ENCODE measurements at regions not wholly inside any gene's neighbourhood (a gene's known extent, or its start where the extent isn't known, plus 50 kb on each side); places are given as distances from the start of the nearest gene placed in this dataset.
A peak's percentile ranks its signal among the peaks of the same experiment; 100 is the strongest.
"Not testable (repeated sequence)": the region's sequence is repeated elsewhere in the genome, so short reads cannot be mapped to it uniquely, and the experiment has no call there.

DNA sequence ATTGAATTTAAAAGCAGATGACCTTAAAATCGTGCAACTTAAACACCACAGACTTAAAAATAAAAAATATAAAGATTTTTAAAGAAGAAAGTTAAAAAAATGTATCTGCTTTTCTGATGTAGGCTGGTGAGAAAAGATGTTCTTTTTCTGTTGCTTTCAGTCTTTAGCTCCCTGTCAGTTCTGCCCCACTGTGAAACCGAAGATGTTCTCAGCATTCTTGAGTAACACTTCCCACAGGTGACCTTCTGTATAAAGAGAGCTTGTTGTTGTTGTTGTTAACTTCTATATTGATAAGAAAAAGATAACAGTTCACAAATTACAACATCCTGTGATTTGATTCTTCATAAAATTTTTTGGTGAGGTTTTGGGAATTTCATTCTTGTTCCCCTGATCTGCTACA, 377.9 kb upstream of the RGS6 start:
- no peak for ATAC-seq
- H3K4me1 ChIP-seq = peaks cover 17% of the 10 kb centered on the region
- no peak overlapping the region for H3K27ac ChIP-seq
- H3K4me3 ChIP-seq = no peak overlapping the region
- H3K27me3 ChIP-seq (ENCODE audit: low read depth) = no peaks in the 10 kb centered on the region
- no peaks in the 10 kb centered on the region for H3K36me3 ChIP-seq
- TF ChIP-seq, protein P1, sequence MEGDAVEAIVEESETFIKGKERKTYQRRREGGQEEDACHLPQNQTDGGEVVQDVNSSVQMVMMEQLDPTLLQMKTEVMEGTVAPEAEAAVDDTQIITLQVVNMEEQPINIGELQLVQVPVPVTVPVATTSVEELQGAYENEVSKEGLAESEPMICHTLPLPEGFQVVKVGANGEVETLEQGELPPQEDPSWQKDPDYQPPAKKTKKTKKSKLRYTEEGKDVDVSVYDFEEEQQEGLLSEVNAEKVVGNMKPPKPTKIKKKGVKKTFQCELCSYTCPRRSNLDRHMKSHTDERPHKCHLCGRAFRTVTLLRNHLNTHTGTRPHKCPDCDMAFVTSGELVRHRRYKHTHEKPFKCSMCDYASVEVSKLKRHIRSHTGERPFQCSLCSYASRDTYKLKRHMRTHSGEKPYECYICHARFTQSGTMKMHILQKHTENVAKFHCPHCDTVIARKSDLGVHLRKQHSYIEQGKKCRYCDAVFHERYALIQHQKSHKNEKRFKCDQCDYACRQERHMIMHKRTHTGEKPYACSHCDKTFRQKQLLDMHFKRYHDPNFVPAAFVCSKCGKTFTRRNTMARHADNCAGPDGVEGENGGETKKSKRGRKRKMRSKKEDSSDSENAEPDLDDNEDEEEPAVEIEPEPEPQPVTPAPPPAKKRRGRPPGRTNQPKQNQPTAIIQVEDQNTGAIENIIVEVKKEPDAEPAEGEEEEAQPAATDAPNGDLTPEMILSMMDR (IDR thresholded peaks at IDR 0.05) = no peak
- no peaks in the 10 kb centered on the region for H3K9me3 ChIP-seq
- DNase-seq = no peak
- intact Hi-C loops (cut with DNase I) = no loop called here

DNA sequence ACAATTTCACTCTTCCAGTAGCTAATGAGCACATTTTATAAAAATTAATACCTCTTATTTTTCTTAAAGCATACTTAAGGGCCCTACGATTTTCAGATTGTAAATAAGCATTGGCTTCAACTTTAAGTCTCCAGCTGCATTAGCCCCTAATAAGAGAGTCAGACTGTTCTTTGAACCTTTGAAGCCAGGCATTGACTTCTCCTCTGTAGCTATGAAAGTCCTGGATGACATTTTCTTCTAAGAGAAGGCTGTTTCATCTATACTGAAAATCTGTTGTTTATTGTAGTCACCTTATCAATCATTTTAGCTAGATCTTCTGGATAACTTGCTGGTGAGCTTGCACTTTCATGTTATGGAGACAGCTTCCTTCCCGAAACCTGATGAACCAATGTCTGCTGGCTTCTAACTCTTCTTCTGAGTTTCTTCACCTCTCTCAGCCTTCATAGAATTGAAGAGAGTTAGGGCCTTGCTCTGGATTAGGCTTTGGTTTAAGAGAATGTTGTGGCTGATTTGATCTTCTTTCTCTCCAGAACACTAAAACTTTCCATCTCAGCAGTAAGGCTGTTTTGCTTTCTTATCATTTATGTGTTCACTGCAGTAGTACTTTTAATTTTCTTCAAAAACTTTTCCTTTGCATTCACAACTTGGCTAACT, 377.1 kb upstream of the RGS6 start:
- intact Hi-C loops (cut with DNase I) = no loop called here
- DNase-seq (no peak), ATAC-seq (no peak)
- Histone ChIP-seq H3K27ac (peak overlapping the region; percentile 7), H3K9me3 (no peaks in the 10 kb centered on the region), H3K27me3 (ENCODE audit: low read depth) (no peaks in the 10 kb centered on the region), H3K4me3 (no peak overlapping the region), H3K36me3 (no peaks in the 10 kb centered on the region), H3K4me1 (peaks cover 17% of the 10 kb centered on the region)
- TF ChIP-seq, protein P1 (IDR thresholded peaks at IDR 0.05) = no peak

DNA sequence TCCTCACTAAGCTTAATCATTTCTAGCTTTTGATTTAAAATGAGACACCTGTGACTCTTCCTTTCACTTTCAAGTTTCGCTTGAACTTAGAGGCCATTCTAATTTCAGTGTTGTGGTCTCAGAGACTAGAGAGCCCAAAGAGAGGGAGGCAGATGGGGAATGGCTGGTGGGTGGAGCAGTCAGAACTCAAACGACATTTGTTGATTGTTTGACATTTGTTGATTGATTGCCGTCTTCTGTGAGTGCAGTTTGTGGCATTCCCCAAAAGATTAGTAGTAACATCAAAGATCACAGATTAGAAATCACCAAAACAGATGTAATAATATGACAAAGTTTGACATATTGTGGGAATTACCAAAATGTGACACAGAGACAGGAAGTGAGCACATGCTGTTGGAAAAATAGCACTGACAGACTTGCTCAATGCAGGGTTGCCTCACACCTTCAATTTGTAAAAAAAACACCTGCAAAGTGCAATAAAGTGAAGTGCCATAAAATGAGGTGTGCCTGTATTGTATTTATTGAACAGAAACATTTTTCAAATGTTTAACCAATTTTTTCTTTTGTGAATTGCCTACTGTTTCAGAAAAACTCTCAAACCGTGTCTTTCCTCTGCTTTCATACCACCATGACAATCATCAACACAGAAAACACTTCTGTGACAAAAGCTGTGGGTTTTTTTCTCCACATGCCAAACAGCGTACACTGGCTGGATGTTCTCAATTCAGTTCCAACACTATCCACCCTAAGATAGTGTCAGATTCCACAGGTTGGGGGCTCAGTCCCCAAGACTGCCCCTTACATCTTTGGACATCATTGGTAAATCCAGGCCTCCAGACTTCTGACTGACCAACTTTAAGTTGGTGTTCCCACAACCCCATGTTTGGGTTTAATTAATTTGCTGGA, 376.3 kb upstream of the RGS6 start:
- ATAC-seq = peak; percentile 47 to 69
- no peak for DNase-seq
- Histone ChIP-seq H3K36me3 (no peaks in the 10 kb centered on the region), H3K4me3 (no peak overlapping the region), H3K27ac (peak overlapping the region; percentile 7), H3K27me3 (ENCODE audit: low read depth) (no peaks in the 10 kb centered on the region), H3K4me1 (peaks cover 17% of the 10 kb centered on the region), H3K9me3 (no peaks in the 10 kb centered on the region)
- intact Hi-C loops (cut with DNase I) = no loop called here
- TF ChIP-seq, protein P1 (IDR thresholded peaks at IDR 0.05) = no peak

DNA sequence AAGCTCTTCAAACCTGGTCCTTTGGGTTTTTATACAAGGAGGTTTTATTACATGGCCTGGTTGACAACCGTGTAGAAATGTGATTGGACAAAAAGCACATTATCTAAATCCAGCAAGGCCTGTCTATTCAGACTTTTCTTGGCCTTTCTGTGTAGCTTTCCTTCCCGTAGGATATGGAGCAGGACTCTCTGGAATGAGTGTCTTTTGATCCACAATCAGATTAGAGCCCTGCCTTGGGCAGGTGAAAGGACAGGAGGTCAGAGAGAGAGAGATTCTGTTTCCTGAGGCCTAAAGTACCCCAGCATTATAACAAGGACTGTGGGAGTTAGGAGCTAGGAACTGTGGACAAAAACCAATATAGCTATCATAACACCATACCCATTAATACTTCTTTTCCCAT, 375.5 kb upstream of the RGS6 start:
- no peaks in the 10 kb centered on the region for H3K9me3 ChIP-seq
- DNase-seq (no peak), ATAC-seq (no peak)
- TF ChIP-seq, protein P1 (IDR thresholded peaks at IDR 0.05) = no peak
- H3K36me3 ChIP-seq = no peaks in the 10 kb centered on the region
- intact Hi-C loops (cut with DNase I) = no loop called here
- peaks cover 17% of the 10 kb centered on the region for H3K4me1 ChIP-seq
- H3K4me3 ChIP-seq = no peak overlapping the region
- no peak overlapping the region for H3K27ac ChIP-seq
- H3K27me3 ChIP-seq (ENCODE audit: low read depth) = no peaks in the 10 kb centered on the region

DNA sequence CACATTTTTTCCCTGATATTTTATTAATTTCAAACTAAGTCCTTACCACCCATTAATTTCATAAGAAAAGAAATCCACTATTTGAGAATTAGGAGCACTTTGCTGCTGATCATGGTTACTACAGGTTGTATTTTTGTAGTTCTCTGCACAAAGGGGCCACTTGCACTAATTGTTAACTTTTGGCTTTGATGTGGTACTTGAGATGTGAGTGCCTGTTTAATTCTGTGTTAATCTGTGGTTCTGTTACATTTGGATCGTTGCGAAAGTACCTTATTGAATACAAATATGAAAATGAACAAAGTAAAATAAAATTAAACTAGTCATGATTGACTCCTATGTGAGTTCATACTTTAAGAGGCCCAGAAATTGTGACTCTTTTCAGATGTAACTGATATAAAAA, 374.9 kb upstream of the RGS6 start:
- no peaks in the 10 kb centered on the region for H3K36me3 ChIP-seq
- no peak overlapping the region for H3K27ac ChIP-seq
- no peaks in the 10 kb centered on the region for H3K9me3 ChIP-seq
- H3K4me1 ChIP-seq = peaks cover 17% of the 10 kb centered on the region
- TF ChIP-seq, protein P1 (IDR thresholded peaks at IDR 0.05) = no peak
- intact Hi-C loops (cut with DNase I) = no loop called here
- H3K27me3 ChIP-seq (ENCODE audit: low read depth) = no peaks in the 10 kb centered on the region
- no peak for ATAC-seq
- H3K4me3 ChIP-seq = no peak overlapping the region
- DNase-seq = no peak

DNA sequence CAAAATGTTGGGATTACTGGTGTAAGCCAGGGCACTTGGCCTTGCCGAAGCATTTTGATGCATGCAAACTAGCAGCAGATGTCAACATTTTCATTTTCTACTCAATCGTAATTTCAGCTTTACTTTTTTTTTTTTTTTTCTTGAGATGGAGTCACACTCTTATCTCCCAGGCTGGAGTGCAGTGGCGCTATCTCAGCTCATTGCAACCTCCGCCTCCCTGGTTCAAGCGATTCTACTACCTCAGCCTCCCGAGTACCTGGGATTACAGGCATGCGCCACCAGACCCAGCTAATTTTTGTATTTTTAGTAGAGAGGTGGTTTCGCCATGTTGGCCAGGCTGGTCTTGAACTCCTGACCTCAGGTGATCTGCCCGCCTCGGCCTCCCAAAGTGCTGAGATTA, 373.3 kb upstream of the RGS6 start:
- H3K36me3 ChIP-seq; ATAC-seq; H3K9me3 ChIP-seq; H3K27me3 ChIP-seq (ENCODE audit: low read depth); intact Hi-C loops (cut with DNase I); H3K27ac ChIP-seq; H3K4me3 ChIP-seq; DNase-seq: not testable (repeated sequence)
- peaks cover 17% of the 10 kb centered on the region for H3K4me1 ChIP-seq
